Esophagus squamous epithelium (tissue), 5 donors: ENCODE measurements at regions not wholly inside any gene's neighbourhood (a gene's known extent, or its start where the extent isn't known, plus 50 kb on each side); places are given as distances from the start of the nearest gene placed in this dataset.

ENCODE experiments used
- DNase-seq: peaks from one replicate; lab custom pipeline; 2025; lab: John Stamatoyannopoulos, UW
- H3K27ac ChIP-seq, 4 donors: fragments of 200-600 bp; sonication (generic); one replicate each; pipeline ENCODE4 v1.5.1; 2016 to 2019; ENCODE audit warnings: mild to moderate bottlenecking in 1 of 4
- H3K27me3 ChIP-seq, 4 donors: fragments of 200-600 bp; sonication (generic); 1 replicate in 3 of 4; 2 replicates in 1 of 4; pipeline versions ENCODE4 v1.5.1 to v1.6.0; 2017 to 2021; ENCODE audit warnings: antibody characterized with exemption in 1 of 4
- H3K36me3 ChIP-seq, 3 donors: fragments of 200-600 bp; sonication (generic); one replicate each; pipeline ENCODE4 v1.5.1; 2016 to 2019
- H3K4me1 ChIP-seq, 3 donors: fragments of 200-600 bp; sonication (generic); one replicate each; pipeline ENCODE4 v1.5.1; 2017 to 2019
- H3K4me3 ChIP-seq, 4 donors: fragments of 200-600 bp; sonication (generic); 1 replicate in 3 of 4; 2 replicates in 1 of 4; pipeline ENCODE4 v1.5.1; 2016 to 2019; ENCODE audit warnings: mild to moderate bottlenecking in 2 of 4, moderate library complexity in 1 of 4
- H3K9me3 ChIP-seq, 3 donors: fragments of 200-600 bp; sonication (generic); one replicate each; pipeline ENCODE4 v1.5.1; 2016 to 2019
- CTCF ChIP-seq, 6 experiments: fragments of 450-650 bp in 4 of 6; fragments of 200-600 bp in 2 of 6; sonication (generic) in 2 of 6; IDR thresholded peaks; one replicate each; pipeline ENCODE4 v1.5.1; 2016 to 2019; ENCODE audit warnings: antibody characterized with exemption in 6 of 6, mild to moderate bottlenecking in 4 of 6, moderate library complexity in 4 of 6
- POLR2A ChIP-seq, 4 donors: fragments of 450-650 bp; IDR thresholded peaks; one replicate each; pipeline ENCODE4 v1.6.1; 2017; ENCODE audit warnings: antibody characterized with exemption in 4 of 4, mild to moderate bottlenecking in 4 of 4, moderate library complexity in 3 of 4
- WGBS, 2 donors: methylation state at CpG; one replicate each; pipeline ENCODE4 v1.1.5; 2018; 5-methylcytosine and 5-hydroxymethylcytosine counted together
- intact Hi-C: fragments of 100-400 bp; cut with DNase I; formaldehyde crosslinking; loops from one replicate; pipeline ENCODE4 v1.15.0; 2022
- donor health status: DM: yes; HTN: yes; CAD: no.

GRCh38 chr4:185987961-185988627, 80.9 kb upstream of the TLR3 start:
- no peak overlapping the region for H3K4me3 ChIP-seq
- WGBS, 2 donors, result 86 to 87% methylated on average over 5 to 6 of the region's 6 CpGs
- no peak for TF ChIP-seq CTCF (IDR thresholded peaks at IDR 0.05)
- no peak for TF ChIP-seq POLR2A (IDR thresholded peaks at IDR 0.05)

GRCh38 chr4:185991770-185992169, 77.2 kb upstream of the TLR3 start:
- WGBS, 2 donors, result 19 to 33% methylated on average over 3 of the region's 3 CpGs
- Histone ChIP-seq H3K4me1 (no peaks in the 10 kb centered on the region), H3K27me3 (no peaks in the 10 kb centered on the region), H3K9me3 (no peaks in the 10 kb centered on the region), H3K4me3 (no peak overlapping the region), H3K27ac (no peak overlapping the region), H3K36me3 (no peaks in the 10 kb centered on the region)
- no peak for DNase-seq
- intact Hi-C loops, result no loop called here
- TF ChIP-seq CTCF (IDR thresholded peaks at IDR 0.05) (no peak), POLR2A (IDR thresholded peaks at IDR 0.05) (no peak)

More at GRCh38 chr4:185987961-185988627, 80.9 kb upstream of the TLR3 start:
- intact Hi-C loops, result no loop called here
- no peak overlapping the region for H3K27ac ChIP-seq
- DNase-seq, result no peak
- no peaks in the 10 kb centered on the region for H3K9me3 ChIP-seq
- H3K27me3 ChIP-seq, result no peaks in the 10 kb centered on the region
- no peaks in the 10 kb centered on the region for H3K36me3 ChIP-seq
- H3K4me1 ChIP-seq, result no peaks in the 10 kb centered on the region

GRCh38 chr4:185992585-185992984, 76.4 kb upstream of the TLR3 start:
- DNase-seq, result no peak
- H3K4me3 ChIP-seq, result no peak overlapping the region
- intact Hi-C loops, result no loop called here
- no peaks in the 10 kb centered on the region for H3K36me3 ChIP-seq
- no peak overlapping the region for H3K27ac ChIP-seq
- H3K27me3 ChIP-seq, result no peaks in the 10 kb centered on the region
- no peaks in the 10 kb centered on the region for H3K9me3 ChIP-seq
- no peak for TF ChIP-seq CTCF (IDR thresholded peaks at IDR 0.05)
- TF ChIP-seq POLR2A (IDR thresholded peaks at IDR 0.05), result no peak
- H3K4me1 ChIP-seq, result no peaks in the 10 kb centered on the region
- 71 to 90% methylated on average over 2 of the region's 2 CpGs for WGBS, 2 donors

- no peaks in the 10 kb centered on the region for H3K4me1 ChIP-seq
- H3K4me3 ChIP-seq, result no peak overlapping the region
- 56 to 58% methylated on average over 6 of the region's 6 CpGs for WGBS, 2 donors
- H3K36me3 ChIP-seq, result no peaks in the 10 kb centered on the region
- H3K27me3 ChIP-seq, result no peaks in the 10 kb centered on the region
- intact Hi-C loops, result no loop called here
- TF ChIP-seq CTCF (IDR thresholded peaks at IDR 0.05), result no peak
- DNase-seq, result no peak
- H3K9me3 ChIP-seq, result no peaks in the 10 kb centered on the region
- no peak overlapping the region for H3K27ac ChIP-seq
These were observed 75.5 kb upstream of the TLR3 start for GRCh38 chr4:185993328-185993973.

GRCh38 chr4:185994750-185995149, 74.2 kb upstream of the TLR3 start:
- DNase-seq, result no peak
- 45 to 46% methylated on average over 1 of the region's 1 CpG for WGBS, 2 donors
- H3K4me3 ChIP-seq, result no peak overlapping the region
- no peaks in the 10 kb centered on the region for H3K27me3 ChIP-seq
- intact Hi-C loops, result no loop called here
- H3K9me3 ChIP-seq, result no peaks in the 10 kb centered on the region
- H3K27ac ChIP-seq, result no peak overlapping the region
- TF ChIP-seq CTCF (IDR thresholded peaks at IDR 0.05) (no peak), POLR2A (IDR thresholded peaks at IDR 0.05) (no peak)
- no peaks in the 10 kb centered on the region for H3K4me1 ChIP-seq
- H3K36me3 ChIP-seq, result no peaks in the 10 kb centered on the region
